Stimulated activated CD8-positive, alpha-beta memory T cell treated with anti-CD3 and anti-CD28 coated beads, Interleukin-12 subunit alpha, Interleukin-12 subunit beta, amount 100 ng/mL, for 24 hours (primary cell): ENCODE measurements at regions not wholly inside any gene's neighbourhood (a gene's known extent, or its start where the extent isn't known, plus 50 kb on each side); places are given as distances from the start of the nearest gene placed in this dataset.
"Not testable (repeated sequence)": the region's sequence is repeated elsewhere in the genome, so short reads cannot be mapped to it uniquely, and the experiment has no call there.

Experiments
- DNase-seq: peaks from one replicate; pipeline ENCODE4 v3.0.0-alpha.2; 2020; ENCODE audit errors: extremely low read depth

GRCh38 chr6:26175033-26175427 is 87.8 kb downstream of the HFE start:
- no peak for DNase-seq

DNA sequence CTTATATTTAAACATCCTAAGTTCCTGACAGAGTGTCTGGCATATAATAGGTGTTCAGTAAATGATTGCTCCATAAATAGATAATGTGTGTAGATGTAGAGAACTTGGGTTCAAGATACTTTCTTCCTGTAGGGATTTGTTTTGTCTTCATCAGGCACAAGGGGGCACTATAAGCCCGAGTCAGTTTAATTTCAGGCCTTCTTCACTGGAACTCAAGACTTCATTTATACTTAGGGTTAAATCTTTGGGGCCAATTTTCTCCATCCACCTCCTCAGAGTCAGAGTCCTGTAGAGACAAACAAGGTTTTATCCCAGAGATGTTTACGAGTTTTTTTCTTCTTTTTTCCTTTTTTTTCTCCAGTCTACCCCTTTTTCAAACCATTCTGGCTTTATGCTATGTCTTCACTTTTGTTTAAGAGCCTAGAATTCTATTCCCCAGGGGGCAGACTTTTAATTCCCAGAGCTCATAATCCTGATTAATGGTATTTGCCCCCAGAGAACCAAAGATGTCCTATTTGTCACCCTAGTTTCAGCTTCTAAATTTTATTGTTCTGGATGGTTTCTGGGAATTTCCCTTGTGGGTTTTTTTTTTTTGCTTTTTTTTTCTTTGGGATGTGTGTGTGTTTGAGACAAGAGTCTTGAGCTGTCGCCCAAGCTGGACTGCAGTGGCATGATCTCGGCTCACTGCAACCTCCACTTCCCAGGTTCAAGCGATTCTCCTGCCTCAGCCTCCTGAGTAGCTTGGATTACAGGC is 88.4 kb downstream of the HFE start:
- DNase-seq = no peak

- no peak for DNase-seq
Observed at GRCh38 chr6:26179675-26180074, 92.4 kb downstream of the HFE start.

DNA sequence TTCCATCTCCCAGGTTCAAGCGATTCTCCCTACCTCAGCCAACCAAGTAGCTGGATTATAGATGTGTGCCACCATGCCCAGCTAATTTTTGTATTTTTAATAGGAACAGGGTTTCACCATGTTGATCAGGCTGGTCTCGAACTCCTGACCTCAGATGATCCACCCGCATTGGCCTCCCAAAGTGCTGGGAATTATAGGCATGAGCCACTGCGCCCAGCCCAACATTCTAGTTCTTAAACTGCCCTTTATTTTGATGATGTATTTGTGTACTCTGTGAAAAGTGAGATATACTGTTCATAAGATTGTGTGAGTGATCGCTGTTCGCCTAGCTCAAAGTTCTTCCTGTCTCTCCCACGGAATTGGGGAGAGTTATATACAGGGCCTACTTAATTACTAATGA is 93.1 kb downstream of the HFE start:
- DNase-seq = no peak

- DNase-seq = no peak
Observed at GRCh38 chr6:26183237-26183580, 96.0 kb downstream of the HFE start.

- DNase-seq = no peak
Observed at GRCh38 chr6:26183581-26184366, 96.5 kb downstream of the HFE start.

DNA sequence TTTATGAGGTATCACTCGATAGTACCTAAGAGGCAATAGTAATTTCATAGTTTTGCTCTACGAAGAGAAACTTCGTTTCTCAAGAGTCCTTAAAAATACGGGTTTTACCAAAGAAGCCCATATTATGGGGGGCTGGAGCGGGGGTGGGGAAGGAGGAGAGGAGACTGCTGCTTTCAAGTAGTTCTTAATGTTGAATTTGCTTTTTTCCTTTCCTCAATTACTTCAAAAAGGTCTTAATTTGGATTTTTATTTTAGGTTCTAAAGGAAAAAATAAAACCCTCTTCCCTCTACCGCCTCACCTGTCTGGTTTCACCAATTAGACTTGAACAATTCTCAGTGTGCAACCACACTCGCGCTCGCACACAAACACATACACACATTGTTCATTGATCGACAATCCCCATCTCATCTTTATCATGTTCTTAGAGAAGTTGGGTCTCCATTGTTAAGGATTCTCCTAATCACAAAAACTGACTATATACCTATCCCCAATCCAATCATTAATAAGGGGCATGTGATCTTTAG is 97.2 kb downstream of the HFE start:
- DNase-seq = no peak

GRCh38 chr6:26185004-26185403 is 97.8 kb downstream of the HFE start:
- DNase-seq = no peak

DNA sequence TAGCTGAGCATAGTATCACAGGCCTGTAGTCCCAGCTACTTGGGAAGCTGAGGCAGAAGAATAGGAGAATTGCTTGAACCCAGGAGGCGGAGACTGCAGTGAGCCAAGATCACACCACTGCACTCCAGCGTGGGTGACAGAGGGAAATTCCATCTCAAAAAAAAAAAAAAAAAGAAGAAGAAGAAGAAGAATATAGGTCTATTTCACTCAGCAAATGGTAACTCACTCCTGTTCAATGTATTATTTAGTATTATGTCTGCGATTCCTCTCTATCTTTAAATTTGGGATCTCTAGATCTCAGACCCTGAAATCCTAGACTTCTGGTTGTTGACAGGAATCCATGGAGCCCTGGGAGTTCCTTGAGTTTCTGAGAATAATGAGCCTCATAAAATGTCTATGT is 98.6 kb downstream of the HFE start:
- no peak for DNase-seq

DNA sequence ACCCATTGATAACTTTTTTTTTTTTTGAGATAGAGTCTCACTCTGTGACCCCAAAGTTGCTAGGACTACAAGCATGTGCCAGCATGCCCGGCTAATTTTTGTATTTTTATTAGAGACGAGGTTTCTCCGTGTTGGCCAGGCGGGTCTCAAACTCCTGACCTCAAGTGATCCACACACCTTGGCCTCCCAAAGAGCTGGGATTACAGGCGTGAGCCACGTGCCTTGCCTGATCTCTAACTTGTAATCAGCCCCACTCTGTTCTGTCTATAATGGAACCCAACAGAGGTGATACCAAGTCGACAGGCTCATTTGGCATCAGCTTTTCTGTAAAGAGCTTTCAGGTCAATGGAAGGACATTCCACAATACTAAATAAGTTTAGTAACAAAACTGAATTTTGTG is 99.4 kb downstream of the HFE start:
- no peak for DNase-seq

GRCh38 chr6:26187292-26187691 is 100.1 kb downstream of the HFE start:
- DNase-seq = no peak

- no peak for DNase-seq
Observed at GRCh38 chr6:26187981-26188635, 100.9 kb downstream of the HFE start.

GRCh38 chr6:26191512-26191911 is 104.3 kb downstream of the HFE start:
- not testable (repeated sequence) for DNase-seq

- DNase-seq = no peak
Observed at GRCh38 chr6:26193467-26194328, 106.5 kb downstream of the HFE start.

- no peak for DNase-seq
Observed at GRCh38 chr6:26194329-26194701, 107.1 kb downstream of the HFE start.

DNA sequence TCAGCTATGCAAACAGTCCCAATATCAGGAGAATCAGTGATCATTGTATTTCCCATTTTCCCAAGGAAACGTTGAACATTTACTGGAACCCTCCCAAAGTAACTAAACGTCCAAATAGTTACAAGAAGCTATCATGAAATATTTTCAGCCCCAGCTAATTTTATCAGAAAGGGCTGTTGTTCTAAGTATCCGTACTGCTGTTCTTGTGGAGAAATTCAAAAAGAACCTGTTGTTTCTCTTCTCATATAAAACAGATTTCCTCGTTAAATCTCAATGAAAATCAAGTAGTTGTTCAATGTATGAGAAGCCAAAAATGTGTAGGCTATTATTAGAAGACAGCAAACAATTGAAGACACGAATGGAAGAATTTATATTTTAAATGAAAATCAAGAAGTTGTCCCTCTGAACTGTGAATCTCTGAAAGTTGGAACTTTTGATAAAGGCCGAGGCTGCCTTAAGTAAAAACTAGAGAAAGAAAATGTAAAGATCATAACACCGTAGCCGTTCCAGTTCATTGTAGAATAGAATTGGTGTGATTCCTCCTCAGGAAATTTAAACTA is 107.7 kb downstream of the HFE start:
- no peak for DNase-seq

DNA sequence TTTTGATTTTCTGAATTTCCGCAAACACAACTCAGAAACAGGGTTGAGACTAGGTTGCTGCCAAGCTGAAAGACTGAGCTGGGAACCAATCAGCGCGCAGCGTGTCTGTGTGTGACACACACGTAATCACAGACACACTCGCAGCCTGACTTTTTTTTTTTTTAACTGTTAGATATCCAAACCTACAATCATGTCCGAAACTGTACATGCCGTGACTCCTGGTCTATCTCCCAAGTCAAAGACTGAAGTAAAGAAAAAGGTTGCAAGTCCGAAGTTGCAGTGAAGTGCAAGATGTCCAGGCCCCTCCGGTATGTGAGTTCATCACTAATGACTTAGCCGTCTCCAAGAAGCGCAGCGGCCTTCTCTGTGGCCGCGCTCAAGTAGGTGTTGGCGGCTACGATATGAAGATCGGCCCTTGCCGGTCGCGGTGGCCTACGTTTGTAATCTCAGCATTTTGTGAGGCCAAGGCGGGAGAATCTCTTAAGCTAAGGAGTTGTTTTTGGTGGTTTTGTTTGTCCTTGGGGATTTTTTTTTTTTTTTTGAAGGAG is 108.2 kb downstream of the HFE start:
- DNase-seq = no peak

DNA sequence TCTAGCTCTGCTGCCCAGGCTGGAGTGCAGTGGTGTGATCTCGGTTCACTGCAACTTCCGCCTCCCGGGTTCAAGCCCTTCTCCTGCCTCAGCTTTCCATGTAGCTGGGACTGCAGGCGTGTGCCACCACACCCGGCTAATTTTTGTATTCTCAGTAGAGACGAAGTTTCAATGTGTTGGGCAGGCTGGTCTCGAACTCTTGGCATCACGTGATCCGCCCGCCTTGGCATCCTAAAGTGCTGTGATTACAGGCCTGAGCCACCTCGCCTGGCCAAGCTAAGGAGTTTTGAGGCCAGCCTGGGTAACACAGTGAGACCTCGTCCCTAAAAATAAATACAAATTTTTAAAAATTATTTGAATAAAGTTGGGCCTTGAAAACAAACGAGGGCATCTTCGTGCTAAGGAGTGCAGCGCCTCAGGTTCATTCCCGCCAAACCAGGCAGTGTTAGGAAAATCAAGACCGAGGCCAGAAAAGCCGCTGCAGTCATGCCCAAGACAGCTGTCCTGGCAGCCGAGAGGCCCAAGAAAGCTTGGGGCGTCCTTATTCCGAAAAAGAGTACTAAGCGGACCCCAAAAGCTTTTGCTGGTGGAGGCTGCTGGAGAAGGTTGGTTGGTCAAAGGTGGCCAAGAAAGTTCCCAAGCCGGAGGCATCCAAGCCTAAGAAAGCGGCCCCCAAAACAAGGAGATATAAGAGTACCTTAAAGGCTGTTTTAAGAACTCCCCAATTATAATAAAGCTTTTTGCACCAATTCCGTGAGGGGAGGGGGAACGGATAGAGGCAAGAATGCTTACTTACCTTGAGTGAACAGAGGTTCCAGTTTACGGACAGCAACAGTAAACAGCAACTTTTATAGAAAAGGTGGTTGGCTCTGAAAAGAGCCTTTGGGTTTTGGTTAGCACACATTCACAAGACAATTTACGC is 109.0 kb downstream of the HFE start:
- DNase-seq = no peak

- DNase-seq = no peak
Observed at GRCh38 chr6:26196846-26197635, 109.8 kb downstream of the HFE start.
